NOMO-1 treated with dmso at 0.1 percent for 144 hours (cell line): ENCODE measurements at regions not wholly inside any gene's neighbourhood (a gene's known extent, or its start where the extent isn't known, plus 50 kb on each side); places are given as distances from the start of the nearest gene placed in this dataset.
"Not testable (repeated sequence)": the region's sequence is repeated elsewhere in the genome, so short reads cannot be mapped to it uniquely, and the experiment has no call there.

Experiments
- DNase-seq: peaks from one replicate; lab custom pipeline; 2025; ENCODE audit not compliant: unreplicated experiment; lab: John Stamatoyannopoulos, UW

- no peak for DNase-seq
Measured at GRCh38 chr2:17000184-17000482, 334.5 kb upstream of the CYRIA start.

- DNase-seq = no peak
Measured at GRCh38 chr2:16999347-17000183, 333.9 kb upstream of the CYRIA start.

GRCh38 chr2:16978301-16978700 is 312.7 kb upstream of the CYRIA start:
- no peak for DNase-seq

- DNase-seq = no peak
Measured at GRCh38 chr2:16974688-16975087, 309.1 kb upstream of the CYRIA start.

GRCh38 chr2:16973586-16974286 is 308.1 kb upstream of the CYRIA start:
- no peak for DNase-seq

GRCh38 chr2:16972276-16972675 is 306.6 kb upstream of the CYRIA start:
- DNase-seq = no peak

- DNase-seq = no peak
Measured at GRCh38 chr2:16971722-16972234, 306.1 kb upstream of the CYRIA start.

GRCh38 chr2:16970948-16971347 is 305.3 kb upstream of the CYRIA start:
- DNase-seq = not testable (repeated sequence)

- DNase-seq = no peak
Measured at GRCh38 chr2:16962505-16962904, 296.9 kb upstream of the CYRIA start.

GRCh38 chr2:16960579-16960978 is 294.9 kb upstream of the CYRIA start:
- DNase-seq = no peak

- DNase-seq = no peak
Measured at GRCh38 chr2:16958266-16958665, 292.6 kb upstream of the CYRIA start.

- no peak for DNase-seq
Measured at GRCh38 chr2:16952805-16953204, 287.2 kb upstream of the CYRIA start.

GRCh38 chr2:16952368-16952767 is 286.7 kb upstream of the CYRIA start:
- no peak for DNase-seq

- DNase-seq = no peak
Measured at GRCh38 chr2:16950436-16950835, 284.8 kb upstream of the CYRIA start.

GRCh38 chr2:16948710-16949109 is 283.1 kb upstream of the CYRIA start:
- DNase-seq = no peak

- DNase-seq = no peak
Measured at GRCh38 chr2:16948053-16948452, 282.4 kb upstream of the CYRIA start.

GRCh38 chr2:16943279-16943958 is 277.8 kb upstream of the CYRIA start:
- DNase-seq = no peak

GRCh38 chr2:16940214-16940613 is 274.6 kb upstream of the CYRIA start:
- no peak for DNase-seq

GRCh38 chr2:16939771-16940170 is 274.1 kb upstream of the CYRIA start:
- no peak for DNase-seq

- DNase-seq = no peak
Measured at GRCh38 chr2:16933355-16933754, 267.7 kb upstream of the CYRIA start.

- DNase-seq = no peak
Measured at GRCh38 chr2:16932826-16933225, 267.2 kb upstream of the CYRIA start.

- no peak for DNase-seq
Measured at GRCh38 chr2:16931441-16931840, 265.8 kb upstream of the CYRIA start.
